ENCODE measurements at regions not wholly inside any gene's neighbourhood (a gene's known extent, or its start where the extent isn't known, plus 50 kb on each side); places are given as distances from the start of the nearest gene placed in this dataset.

- Histone ChIP-seq H3K4me3 (no peak overlapping the region), H3K4me1 (replicated peaks in 1 of 2) (no peaks in the 10 kb centered on the region), H3K27ac (no peak overlapping the region), H3K27me3 (no peaks in the 10 kb centered on the region), H3K36me3 (replicated peaks in 1 of 2) (no peaks in the 10 kb centered on the region), H3K9me3 (replicated peaks in 1 of 3) (no peaks in the 10 kb centered on the region)
- intact Hi-C loops (cut with DNase I) = no loop called here
- TF ChIP-seq CTCF (IDR thresholded peaks at IDR 0.05) (no peak), POLR2A (IDR thresholded peaks at IDR 0.05) (no peak)
- no peak for DNase-seq
- WGBS, 4 donors = 76 to 91% (median 76%) methylated on average over 4 to 5 of the region's 5 CpGs
Measured at GRCh38 chr15:79680720-79681119, 216.1 kb downstream of the MTHFS start.

- no peak overlapping the region for H3K4me3 ChIP-seq
- TF ChIP-seq CTCF (IDR thresholded peaks at IDR 0.05) (no peak), POLR2A (IDR thresholded peaks at IDR 0.05) (no peak)
- DNase-seq = peak; percentile 18 to 56 (median 38)
- 2 to 16% (median 7%) methylated on average over 3 of the region's 3 CpGs for WGBS, 4 donors
- peaks cover 7% of the 10 kb centered on the region for H3K27me3 ChIP-seq
- H3K27ac ChIP-seq = no peak overlapping the region
- no peaks in the 10 kb centered on the region for H3K4me1 ChIP-seq (replicated peaks in 1 of 2)
- H3K36me3 ChIP-seq (replicated peaks in 1 of 2) = no peaks in the 10 kb centered on the region
- intact Hi-C loops (cut with DNase I) = no loop called here
- no peaks in the 10 kb centered on the region for H3K9me3 ChIP-seq (replicated peaks in 1 of 3)
Measured at GRCh38 chr15:79682285-79682684, 214.5 kb downstream of the MTHFS start.

- TF ChIP-seq CTCF (IDR thresholded peaks at IDR 0.05) (no peak), POLR2A (IDR thresholded peaks at IDR 0.05) (no peak)
- H3K36me3 ChIP-seq (replicated peaks in 1 of 2) = no peaks in the 10 kb centered on the region
- intact Hi-C loops (cut with DNase I) = no loop called here
- WGBS, 4 donors = 64 to 87% (median 83%) methylated on average over 4 of the region's 4 CpGs
- no peak overlapping the region for H3K27ac ChIP-seq
- H3K4me1 ChIP-seq (replicated peaks in 1 of 2) = no peaks in the 10 kb centered on the region
- no peak for DNase-seq
- H3K4me3 ChIP-seq = no peak overlapping the region
- peaks cover 8% of the 10 kb centered on the region for H3K27me3 ChIP-seq
- no peaks in the 10 kb centered on the region for H3K9me3 ChIP-seq (replicated peaks in 1 of 3)
Measured at GRCh38 chr15:79682851-79683288, 213.9 kb downstream of the MTHFS start.

GRCh38 chr15:79689030-79689429, 207.8 kb downstream of the MTHFS start:
- H3K27me3 ChIP-seq = peaks cover 8% of the 10 kb centered on the region
- 9 to 26% (median 20%) methylated on average over 1 of the region's 1 CpG for WGBS, 4 donors
- no peak overlapping the region for H3K27ac ChIP-seq
- no peak for TF ChIP-seq CTCF (IDR thresholded peaks at IDR 0.05)
- no peak for TF ChIP-seq POLR2A (IDR thresholded peaks at IDR 0.05)
- intact Hi-C loops (cut with DNase I) = no loop called here
- no peaks in the 10 kb centered on the region for H3K4me1 ChIP-seq (replicated peaks in 1 of 2)
- DNase-seq = no peak
- no peak overlapping the region for H3K4me3 ChIP-seq
- no peaks in the 10 kb centered on the region for H3K36me3 ChIP-seq (replicated peaks in 1 of 2)
- no peaks in the 10 kb centered on the region for H3K9me3 ChIP-seq (replicated peaks in 1 of 3)
